Ureter (tissue), 1 donor: ENCODE measurements at regions not wholly inside any gene's neighbourhood (a gene's known extent, or its start where the extent isn't known, plus 50 kb on each side); places are given as distances from the start of the nearest gene placed in this dataset.

Experiments used
- DNase-seq: peaks from one replicate; pipeline ENCODE4 v3.0.0-alpha.2; 2020; ENCODE audit warnings: low spot score
- donor health status: DM: yes; HTN: yes; CAD: no.

DNA sequence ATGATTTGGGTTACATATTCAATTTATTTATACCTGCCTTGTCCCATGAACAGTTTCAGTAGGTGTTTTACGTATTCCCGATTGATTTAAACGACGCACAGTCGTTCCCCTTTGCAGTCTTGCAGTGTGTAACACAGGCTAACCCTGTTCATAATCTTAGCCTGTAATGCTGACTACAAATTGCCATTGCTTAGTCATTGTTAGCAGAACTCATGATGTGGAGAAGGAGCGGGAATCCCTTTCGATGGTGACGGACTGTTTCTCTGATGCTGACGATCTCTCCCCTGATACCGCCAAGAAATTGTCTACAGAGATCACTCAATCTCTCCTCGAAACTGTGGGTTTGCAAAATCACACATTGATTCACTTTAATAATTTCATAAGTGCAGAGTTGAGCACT is 93.2 kb downstream of the MRPL36 start:
- no peak for DNase-seq

DNA sequence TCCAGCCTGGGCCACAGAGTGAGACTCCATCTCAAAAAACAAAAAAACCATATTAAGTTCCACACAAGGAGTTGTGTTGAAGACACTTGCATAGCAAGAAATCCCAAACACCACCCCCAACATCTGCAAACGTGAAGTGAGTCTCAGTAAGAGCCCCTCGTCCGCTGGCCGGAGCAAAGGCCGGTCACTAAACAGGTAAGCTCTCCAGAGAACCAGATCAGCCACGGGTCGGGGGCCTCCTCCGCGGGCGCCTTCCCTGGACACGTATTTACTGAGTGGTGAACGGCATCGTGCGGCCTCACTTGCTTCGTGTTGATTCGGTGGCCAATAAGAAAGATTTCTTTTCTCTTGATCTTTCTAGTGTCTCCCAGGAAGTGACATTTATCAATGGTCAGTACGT is 93.6 kb downstream of the MRPL36 start:
- no peak for DNase-seq

DNA sequence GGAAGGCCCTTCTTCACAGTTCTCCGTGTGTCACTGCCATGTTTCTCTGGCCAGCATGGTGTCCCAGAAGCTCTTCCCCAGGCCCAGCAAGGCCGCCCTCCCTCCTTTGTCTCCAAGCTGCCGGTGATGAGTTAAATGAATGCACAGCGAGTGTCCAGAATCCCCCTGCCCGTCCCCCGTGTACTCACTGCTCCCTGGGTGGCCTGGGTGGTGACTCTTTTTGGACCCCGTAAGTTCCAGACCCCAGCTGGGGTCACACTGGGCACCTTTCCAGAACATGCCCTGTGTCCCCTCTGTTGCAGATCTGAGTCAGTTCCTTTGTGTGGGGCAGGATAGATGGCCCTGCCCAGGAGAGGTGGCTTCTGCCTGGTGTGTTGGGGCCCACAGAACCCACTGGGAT is 95.0 kb downstream of the MRPL36 start:
- DNase-seq = no peak

DNA sequence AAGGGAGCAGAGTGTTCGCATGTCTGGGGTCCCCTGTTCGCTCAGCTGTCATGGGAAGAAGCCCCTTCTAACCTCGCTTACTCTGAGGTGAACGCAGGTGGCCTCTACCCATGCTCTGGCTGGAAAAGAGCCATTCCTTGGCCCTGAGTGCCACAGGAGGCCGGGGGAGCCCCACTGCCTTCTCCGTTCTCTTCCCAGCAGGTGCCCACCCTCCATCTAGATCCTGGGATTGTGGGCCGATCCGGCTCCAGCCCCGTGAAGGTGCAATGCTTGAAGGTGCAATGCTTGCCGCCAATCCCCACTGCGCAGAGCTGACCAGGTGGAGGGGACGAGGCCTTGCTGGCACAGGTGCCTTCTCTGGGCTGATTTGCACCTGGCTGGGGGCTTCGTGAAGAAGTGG is 95.4 kb downstream of the MRPL36 start:
- DNase-seq = no peak

DNA sequence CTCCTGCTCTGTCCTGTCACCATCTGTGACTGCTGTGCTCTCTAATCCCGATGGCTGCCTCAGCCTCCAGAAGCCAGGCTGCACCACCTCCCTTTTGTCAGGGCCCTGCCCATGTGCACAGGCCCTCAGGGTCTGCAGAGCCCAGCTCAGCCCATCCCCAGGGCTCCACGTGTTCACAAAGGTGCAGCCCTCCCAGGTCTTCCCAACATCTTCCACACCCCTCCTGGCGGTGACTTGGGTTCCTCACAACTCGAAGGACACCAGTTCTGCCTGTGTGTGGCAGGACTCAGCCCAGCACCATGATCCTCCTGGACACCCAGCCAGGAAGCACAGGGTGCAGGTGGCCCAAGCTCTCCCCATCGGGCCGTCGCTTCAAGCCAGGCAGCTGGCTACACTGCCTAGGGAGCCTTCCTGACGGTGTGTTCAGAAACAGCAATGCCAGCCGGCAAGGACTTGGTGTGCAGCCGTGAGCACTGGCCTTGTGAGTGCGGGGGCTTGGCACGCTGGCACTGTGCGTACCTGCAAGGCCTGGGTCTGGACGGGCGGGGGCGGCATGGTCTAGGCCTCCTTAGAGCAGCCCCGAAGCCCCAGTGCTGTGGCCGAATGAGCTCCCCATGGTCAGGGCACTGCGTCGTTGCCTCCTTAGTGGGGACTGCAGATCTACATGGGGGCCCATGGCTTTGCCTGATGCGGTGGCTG is 96.1 kb downstream of the MRPL36 start:
- DNase-seq = no peak

DNA sequence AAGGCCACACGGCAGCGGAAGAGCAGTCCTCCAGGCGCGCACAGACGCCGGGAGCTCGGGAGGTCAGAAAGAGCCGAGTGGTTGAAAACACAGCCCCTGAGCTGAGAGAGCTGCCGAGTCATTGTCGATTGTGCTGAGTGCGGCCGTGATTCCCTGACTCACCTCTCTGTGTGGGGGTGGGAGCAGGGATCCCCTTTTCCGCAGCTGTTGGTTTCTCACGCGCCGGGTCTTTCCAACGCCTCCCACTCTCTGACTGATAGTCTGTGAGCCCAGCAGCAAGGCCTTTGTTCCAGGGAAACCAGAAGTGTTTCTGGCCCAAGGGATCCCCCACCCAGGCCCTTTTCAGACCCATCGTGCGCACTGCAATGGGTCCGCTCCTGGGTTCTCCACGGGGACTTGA is 97.3 kb downstream of the MRPL36 start:
- DNase-seq = no peak

DNA sequence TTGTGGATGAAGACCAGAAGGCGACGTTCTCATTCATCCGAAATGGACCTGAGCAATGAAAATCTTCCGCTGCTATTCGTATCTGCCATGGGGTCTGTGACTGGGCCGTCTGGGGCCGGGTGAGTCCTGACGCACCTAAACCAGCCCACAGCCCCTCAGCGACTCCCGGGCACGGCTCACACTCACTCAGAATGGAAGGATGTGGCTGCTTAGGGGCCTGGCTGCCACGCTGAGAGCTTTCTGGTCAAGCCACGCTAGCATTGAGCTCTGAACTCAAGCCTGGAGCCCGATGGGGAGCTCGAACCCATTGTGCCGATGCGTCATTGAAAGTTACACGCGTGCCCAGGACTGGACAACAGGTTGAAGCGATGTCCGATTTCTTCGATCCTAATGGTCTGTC is 97.8 kb downstream of the MRPL36 start:
- DNase-seq = no peak

DNA sequence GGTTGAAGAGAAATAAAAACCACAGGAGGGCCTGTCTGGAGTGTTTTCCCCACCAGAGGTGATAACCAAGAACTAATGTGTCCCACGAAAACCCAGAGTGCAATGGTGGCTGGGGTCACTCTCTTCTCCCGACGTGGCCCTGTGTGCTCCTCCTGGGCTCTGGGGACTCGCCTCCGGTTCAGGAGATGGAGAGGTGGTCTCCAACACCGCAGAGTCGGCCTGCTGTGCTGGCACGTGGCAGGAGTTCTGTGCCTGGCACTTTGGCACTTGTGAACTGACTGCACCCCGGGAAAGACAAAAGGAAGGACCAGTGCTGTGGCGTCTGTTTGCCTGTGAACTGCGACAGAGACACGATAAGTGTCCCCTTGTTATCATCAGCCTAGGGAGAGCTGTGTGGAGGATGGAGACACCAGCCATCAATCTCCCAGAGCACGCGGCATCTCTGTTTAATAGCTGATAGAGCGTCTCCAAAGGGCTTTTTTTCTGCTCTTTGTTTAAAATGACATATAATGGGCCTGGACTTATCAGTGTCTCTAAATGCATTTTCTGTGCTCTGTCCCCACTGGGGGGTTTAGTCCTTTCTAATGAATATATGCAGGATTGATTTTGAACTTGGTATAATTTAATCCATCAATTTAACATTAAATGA is 98.3 kb downstream of the MRPL36 start:
- no peak for DNase-seq

DNA sequence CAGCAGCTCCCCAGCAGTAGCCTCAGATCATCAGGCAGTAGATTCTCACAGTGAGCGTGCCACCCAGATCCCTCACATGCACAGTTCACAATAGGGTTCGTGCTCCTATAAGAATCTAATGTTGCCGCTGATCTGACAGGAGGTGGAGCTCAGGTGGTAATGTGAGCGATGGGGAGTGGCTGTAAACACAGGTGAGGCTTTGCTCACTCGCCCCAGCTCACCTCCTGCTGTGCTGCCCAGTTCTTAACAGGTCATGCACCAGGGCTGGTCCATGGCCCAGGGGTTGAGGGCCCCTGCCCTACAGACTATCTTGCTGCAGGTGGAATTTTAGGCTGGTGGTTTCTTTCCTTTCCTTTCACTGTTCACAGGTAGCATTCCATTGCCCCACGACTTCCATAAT is 100.2 kb downstream of the MRPL36 start:
- no peak for DNase-seq

DNA sequence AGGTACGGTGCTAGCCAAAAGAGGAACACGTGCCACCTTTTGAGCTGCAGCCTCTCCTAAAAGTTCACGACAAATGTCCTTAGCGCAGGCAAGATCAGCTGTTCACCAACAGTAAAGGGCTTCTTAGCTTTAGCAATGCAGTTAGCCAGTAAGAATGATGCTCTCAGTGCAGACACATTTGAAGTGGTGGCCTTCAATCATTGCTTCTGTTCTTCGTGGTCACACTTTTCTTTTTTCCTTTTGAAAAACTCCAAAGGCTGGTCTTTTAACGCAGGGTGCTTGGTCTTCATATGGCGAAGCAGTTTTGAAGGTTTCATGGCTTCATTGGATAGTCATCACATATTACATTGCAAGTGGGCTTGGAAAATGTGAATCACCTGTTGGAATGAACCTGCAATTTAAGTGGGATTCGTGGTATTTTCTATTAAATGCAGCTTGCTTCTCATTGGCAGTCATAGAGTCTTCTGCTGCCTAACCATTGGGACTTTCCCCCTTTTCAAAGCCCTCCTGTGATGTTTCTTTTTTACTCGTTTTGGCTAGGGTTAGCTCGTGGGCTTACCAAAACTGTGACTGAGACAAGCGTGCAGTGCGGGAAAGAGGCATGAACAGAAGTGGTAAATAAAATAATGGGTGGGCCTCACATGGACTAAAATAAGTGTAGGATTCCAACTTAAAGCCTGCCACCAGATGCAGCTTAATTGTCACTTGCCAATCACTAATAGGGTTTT is 100.9 kb downstream of the MRPL36 start:
- DNase-seq = no peak

DNA sequence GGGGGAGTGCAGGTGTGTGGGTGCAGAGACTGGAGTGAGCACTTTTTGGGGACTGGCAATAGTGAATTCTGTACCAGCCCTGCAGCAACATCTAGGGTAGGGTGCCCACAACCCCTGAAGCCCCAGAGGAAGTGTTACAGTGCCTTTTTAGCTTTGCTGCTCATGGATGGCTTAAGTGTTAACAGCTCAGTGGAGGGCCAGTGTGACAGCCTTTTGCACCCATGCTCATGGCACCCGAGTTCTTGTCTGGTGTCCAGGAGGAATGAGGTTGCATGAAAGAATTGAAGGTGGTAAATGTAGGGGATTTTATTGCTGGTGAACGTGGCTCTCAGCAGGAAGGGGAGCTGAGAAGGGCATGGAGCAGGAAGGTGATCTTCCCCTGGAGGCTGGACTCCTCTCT is 107.3 kb downstream of the MRPL36 start:
- DNase-seq = no peak

DNA sequence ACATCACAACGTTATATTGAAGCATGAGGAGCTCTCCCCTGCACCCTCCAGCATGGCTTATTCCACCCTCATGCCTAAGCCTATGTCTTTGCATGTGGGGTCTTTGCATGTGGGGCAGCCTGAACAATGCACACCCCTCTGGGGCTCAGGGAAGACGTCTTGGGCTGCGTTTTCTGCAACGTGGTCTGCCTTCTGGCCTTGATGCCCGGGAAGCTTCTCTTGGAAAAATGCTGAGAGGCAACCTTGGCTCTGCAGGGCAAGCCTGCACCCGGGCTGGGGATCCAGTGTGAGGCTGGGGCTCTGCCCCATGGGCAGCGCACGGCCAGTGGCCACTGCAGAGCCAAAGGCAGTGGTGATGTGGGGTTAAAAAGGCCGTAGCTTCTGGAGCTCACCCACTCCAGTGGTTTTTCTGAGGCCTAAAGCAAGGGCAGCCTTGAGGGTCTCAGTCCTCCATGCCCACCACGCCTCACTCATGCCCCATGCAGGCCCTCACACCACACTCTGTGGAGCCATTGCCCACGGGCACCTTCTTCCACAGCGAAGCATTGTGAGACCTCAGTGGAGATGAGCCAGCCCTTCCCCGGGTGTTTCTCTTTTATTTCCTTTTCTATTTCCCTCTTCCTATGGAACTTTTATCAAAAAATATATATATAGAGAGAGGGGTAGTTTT is 112.2 kb downstream of the MRPL36 start:
- DNase-seq = peak; percentile 26

DNA sequence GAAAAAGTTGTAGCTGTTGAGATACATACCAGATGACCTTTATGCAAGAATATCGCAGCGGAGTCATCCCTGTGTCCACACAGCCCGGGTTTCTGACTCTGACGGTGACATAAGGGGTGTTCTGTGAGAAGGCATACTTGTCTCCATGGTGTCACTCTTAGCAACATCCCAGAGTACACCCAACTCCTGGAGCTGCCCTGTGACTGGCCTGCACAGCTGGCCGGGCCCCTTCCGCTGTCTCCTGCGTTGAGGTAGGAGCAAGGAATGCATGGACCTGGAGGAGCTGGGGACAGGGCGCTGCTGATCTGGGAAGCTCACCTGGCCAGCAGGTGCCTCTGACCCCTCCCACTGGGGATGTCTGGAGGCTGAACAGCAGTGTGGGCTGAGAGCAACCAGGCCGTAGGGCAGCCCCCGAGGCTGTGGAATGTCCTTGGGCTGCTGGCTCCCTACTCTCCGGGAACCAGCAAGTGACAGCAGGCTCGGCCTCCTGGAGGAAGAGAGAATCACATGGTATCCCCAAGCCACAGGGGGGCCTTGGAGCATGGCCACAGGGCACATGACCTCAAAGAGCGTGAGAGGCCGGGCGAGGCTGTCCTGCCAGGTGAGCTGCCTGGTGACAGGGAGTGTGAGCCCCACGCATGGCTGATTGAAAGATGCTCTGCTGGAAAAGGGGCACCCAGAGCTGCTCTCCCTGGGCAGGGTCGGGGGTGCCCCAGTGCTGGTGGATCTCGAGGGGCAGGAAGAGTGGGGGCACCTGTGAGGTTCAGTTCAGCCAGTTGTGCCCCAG is 113.4 kb downstream of the MRPL36 start:
- peak; percentile 32 for DNase-seq

DNA sequence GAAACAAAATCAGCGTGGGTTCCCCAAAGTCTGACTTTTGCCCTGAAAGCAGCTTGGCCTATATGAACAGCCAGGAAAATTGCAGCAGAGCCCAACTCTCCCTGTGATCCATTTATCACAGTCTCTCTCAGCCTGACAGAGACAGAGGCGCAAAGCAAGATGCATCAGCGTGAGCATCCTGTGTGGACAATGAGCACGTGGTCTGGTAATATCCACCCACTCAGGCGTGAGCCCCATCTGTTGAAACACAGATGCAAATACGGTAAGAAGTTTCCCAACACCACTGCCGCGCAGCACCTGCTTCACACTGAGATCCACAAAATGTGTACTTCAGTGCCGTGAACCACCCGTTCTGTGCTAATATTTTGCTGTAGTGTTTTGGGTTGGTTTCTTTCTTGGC is 114.6 kb downstream of the MRPL36 start:
- DNase-seq = peak; percentile 31

DNA sequence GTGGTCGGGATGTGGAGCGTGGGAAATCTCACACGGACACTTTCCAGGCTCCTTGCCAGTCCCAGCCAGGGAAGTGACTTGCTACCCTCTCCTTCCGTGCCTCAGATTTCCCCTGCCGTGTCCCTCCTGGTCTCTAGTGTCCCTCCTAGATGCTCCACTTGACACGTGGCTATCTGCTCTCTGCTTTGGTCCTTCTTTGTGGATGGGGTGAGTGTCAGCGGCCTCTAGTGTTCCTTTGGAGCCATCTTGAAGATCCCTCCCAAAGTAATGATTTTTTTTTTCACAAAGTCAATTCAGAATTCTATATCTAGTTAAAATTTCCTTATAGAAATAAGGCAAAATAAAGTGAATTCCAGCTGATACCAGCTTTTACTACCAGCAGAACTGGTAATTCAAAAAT is 117.7 kb downstream of the MRPL36 start:
- no peak for DNase-seq

DNA sequence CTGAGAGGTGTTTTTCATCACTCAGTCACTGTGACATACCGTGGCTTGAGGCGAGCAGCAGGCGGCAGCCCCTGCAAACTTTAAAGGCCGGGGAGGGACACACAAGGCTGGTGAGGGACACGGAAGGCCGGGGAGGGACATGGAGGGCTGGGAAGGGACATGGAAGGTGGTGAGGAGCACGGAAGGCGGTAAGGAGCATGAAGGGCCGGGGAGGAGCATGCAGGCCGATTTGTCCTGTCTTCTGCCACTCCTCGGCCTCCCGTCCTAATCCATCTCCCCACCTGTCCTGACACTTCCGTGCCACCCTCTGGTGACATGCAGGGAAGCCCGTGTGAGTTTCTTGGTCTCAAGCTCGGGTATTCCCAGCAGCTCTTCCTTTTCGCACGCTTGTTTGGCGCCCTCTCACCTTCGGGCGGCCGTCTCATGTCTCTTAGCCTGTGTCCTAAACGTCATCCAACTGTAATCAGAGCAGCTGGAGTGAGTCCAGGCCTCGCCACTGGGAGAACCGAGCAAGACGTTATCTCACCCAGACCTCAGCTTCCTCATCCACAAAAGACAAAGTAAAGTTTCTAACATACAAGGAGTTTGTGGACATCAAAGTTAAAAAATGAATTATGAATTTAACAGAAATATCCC is 126.5 kb downstream of the MRPL36 start:
- DNase-seq = no peak

DNA sequence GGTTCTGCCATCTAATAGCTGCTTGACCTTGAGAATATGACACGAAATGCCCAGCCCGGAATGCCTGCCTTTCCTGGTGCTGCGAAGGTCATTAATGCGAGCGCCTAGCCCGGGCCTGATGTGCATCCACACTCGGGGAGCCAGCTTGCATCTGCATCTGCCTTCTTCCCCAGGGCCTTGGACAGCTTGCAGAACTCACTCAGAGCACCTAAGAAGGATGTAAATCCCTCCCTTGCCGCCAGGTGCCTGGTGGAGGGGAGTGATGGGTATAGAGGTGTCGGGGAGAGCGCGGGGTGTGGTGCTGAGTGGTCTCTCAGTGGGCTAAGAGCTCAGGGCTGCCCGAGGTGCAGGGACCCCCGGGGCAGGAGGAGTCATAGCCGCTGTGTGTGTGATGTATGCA is 127.2 kb downstream of the MRPL36 start:
- no peak for DNase-seq

DNA sequence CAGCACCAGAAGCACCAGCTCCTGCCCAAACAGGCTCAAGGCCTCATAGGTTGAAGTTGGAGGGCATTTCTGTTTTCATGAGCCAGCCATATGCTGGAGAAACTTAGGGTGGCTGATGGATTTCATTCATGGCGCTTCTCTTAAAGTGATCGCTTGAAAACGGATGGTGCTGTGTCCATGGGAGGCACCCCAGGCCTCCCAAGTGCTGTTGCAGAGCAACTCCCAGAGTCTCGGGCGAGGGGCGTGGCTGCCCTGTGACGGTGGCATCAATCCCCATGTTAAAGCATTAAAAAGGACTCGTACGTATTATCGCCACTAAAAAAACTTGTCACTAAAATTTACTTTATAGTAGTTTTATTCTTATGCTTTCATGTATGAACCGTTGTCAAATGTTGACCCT is 128.3 kb downstream of the MRPL36 start:
- no peak for DNase-seq

DNA sequence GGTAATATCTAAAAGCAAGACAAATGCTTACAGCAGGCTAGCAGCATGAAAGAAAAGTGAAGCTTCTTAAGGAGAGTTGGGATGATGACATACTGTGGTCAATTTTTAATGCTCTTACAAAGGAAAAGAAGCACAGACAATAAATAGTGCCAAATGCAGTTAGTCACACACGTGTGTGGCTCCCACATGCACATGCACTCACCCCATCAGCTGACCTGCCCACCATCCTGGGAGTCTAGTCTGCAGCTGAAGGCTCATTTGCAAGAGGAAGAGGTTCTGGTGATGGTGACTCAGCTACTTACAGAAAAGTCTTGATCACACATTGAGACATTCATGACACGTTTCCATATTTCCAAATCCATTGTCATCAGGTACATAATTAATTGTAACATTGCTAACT is 129.3 kb downstream of the MRPL36 start:
- DNase-seq = no peak

DNA sequence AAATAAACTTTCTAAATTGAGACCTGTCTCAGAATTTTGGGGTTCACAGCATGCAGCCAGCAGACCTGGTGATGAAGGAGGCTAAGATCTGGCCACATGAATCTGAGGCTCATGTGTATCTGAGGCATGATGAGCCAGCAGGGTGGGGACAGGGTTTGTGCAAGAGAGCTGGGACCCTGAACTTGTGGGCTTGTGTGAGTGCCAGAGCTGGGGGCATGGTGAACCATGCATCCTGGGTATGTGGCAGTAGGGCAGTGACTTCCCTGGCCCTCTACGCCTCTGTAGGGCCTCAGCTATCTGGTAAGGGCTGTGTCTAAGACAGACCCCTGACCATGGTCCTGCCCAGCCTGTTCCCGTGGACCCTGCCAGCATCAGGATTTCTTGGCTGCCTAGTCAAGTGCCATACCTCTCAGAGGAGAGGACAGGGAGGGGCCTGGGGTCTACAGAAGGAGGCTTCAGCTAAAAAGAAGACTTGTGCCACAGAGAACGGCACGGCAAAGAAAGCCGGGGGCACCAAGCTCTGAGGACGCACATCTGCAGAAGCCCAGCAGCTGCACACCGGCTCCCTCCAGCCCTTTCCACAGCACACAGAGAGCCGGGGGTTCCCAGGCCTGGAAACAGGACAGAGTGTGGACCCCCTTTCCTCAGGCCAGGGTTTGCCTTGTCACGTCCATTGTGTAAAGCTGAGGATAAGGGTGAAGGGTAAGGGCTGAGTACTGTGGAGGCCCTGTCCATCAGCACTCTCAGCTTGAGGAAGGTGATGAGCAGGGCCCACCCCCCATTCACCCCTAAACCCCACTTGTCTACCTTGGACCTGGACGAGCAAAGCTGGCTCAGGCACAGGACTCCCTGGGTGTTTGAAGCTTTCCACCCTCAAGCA is 130.1 kb downstream of the MRPL36 start:
- DNase-seq = no peak
